ENCODE measurements at regions not wholly inside any gene's neighbourhood (a gene's known extent, or its start where the extent isn't known, plus 50 kb on each side); places are given as distances from the start of the nearest gene placed in this dataset.

GRCh38 chr9:91159664-91160121 is 202.0 kb downstream of the AUH start:
- no peaks in the 10 kb centered on the region for H3K27me3 ChIP-seq (ENCODE audit: low read length)
- H3K36me3 ChIP-seq (ENCODE audit: low read depth, low read length) = no peaks in the 10 kb centered on the region
- DNase-seq (no peak), ATAC-seq (no peak)
- no peak overlapping the region for H3K27ac ChIP-seq (ENCODE audit: low read length)
- no peak overlapping the region for H3K4me2 ChIP-seq (ENCODE audit: low read length)
- CTCF ChIA-PET = no interaction called here
- H4K20me1 ChIP-seq (ENCODE audit: low read length) = no peaks in the 10 kb centered on the region
- H3F3A ChIP-seq (ENCODE audit: low read length, unreplicated experiment) = no peaks in the 10 kb centered on the region
- TF ChIP-seq CTCF (conservative IDR thresholded peaks at IDR 0.05; ENCODE audit: low read depth, low read length) = no peak
- TF ChIP-seq EZH2 (IDR thresholded peaks at IDR 0.05; ENCODE audit: low read length, unreplicated experiment) = no peak
- no peak for TF ChIP-seq EZH2phosphoT487 (IDR thresholded peaks at IDR 0.05; ENCODE audit: borderline replicate concordance, low read length)
- peaks cover 34% of the 10 kb centered on the region for H3K4me1 ChIP-seq (ENCODE audit: insufficient read depth, low read length)
- no peaks in the 10 kb centered on the region for H3K9me3 ChIP-seq (ENCODE audit: low read length)
- no peak overlapping the region for H3K9ac ChIP-seq (ENCODE audit: low read length)
- POLR2A ChIA-PET (ENCODE audit: unreplicated experiment) = no interaction called here
- intact Hi-C loops (cut with micrococcal nuclease) = loop anchor here (5.0 kb wide), 1 partner anchor 42 kb away; no protein-coding TSS in a partner anchor
- no peaks in the 10 kb centered on the region for H3K79me2 ChIP-seq (ENCODE audit: low read length)
- no peak overlapping the region for H3K4me3 ChIP-seq (ENCODE audit: low read length)
- BruUV-seq (replicated peaks) = no TSS peak
- H3K9me2 ChIP-seq (replicated peaks; ENCODE audit: low read length) = no peaks in the 10 kb centered on the region
- no peak overlapping the region for H2AFZ ChIP-seq (ENCODE audit: low read length)

GRCh38 chr9:91160181-91160580 is 201.5 kb downstream of the AUH start:
- H2AFZ ChIP-seq (ENCODE audit: low read length) = no peak overlapping the region
- CTCF ChIA-PET = no interaction called here

More at GRCh38 chr9:91160181-91160580, 201.5 kb downstream of the AUH start:
- H3K4me3 ChIP-seq (ENCODE audit: low read length) = no peak overlapping the region
- intact Hi-C loops (cut with micrococcal nuclease) = loop anchor here (5.0 kb wide), 1 partner anchor 43 kb away; no protein-coding TSS in a partner anchor
- H4K20me1 ChIP-seq (ENCODE audit: low read length) = no peaks in the 10 kb centered on the region
- H3K9ac ChIP-seq (ENCODE audit: low read length) = no peak overlapping the region
- BruUV-seq (replicated peaks) = no TSS peak
- no peaks in the 10 kb centered on the region for H3K27me3 ChIP-seq (ENCODE audit: low read length)
- H3K4me1 ChIP-seq (ENCODE audit: insufficient read depth, low read length) = peaks cover 38% of the 10 kb centered on the region
- POLR2A ChIA-PET (ENCODE audit: unreplicated experiment) = no interaction called here
- H3K36me3 ChIP-seq (ENCODE audit: low read depth, low read length) = no peaks in the 10 kb centered on the region
- no peaks in the 10 kb centered on the region for H3K9me2 ChIP-seq (replicated peaks; ENCODE audit: low read length)
- no peak for TF ChIP-seq CTCF (conservative IDR thresholded peaks at IDR 0.05; ENCODE audit: low read depth, low read length)
- no peak for TF ChIP-seq EZH2 (IDR thresholded peaks at IDR 0.05; ENCODE audit: low read length, unreplicated experiment)
- no peak for TF ChIP-seq EZH2phosphoT487 (IDR thresholded peaks at IDR 0.05; ENCODE audit: borderline replicate concordance, low read length)
- DNase-seq (no peak), ATAC-seq (no peak)
- H3K79me2 ChIP-seq (ENCODE audit: low read length) = no peaks in the 10 kb centered on the region
- no peak overlapping the region for H3K4me2 ChIP-seq (ENCODE audit: low read length)
- no peaks in the 10 kb centered on the region for H3F3A ChIP-seq (ENCODE audit: low read length, unreplicated experiment)
- no peak overlapping the region for H3K27ac ChIP-seq (ENCODE audit: low read length)
- no peaks in the 10 kb centered on the region for H3K9me3 ChIP-seq (ENCODE audit: low read length)

Measured in PC-3 (cell line).